ENCODE measurements at regions not wholly inside any gene's neighbourhood (a gene's known extent, or its start where the extent isn't known, plus 50 kb on each side); places are given as distances from the start of the nearest gene placed in this dataset.

GRCh38 chr18:42401131-42401673 is 446.2 kb downstream of the PIK3C3 start:
- H3K9ac ChIP-seq (ENCODE audit: insufficient read length, low read depth): no peak overlapping the region
- no peaks in the 10 kb centered on the region for H3K9me3 ChIP-seq (ENCODE audit: insufficient read depth, low read length)
- TF ChIP-seq YY1 (IDR thresholded peaks at IDR 0.05; ENCODE audit: insufficient read depth, insufficient read length) (no peak), SUZ12 (IDR thresholded peaks at IDR 0.05; ENCODE audit: extremely low read depth, insufficient read depth, insufficient read length) (no peak), ZNF274 (IDR thresholded peaks at IDR 0.05; ENCODE audit: low read depth, low read length) (no peak)
- DNase-seq (ENCODE audit: low read depth, low spot score): no peak
- H3K4me1 ChIP-seq (ENCODE audit: insufficient read depth, insufficient read length): no peaks in the 10 kb centered on the region
- no peak overlapping the region for H3K4me3 ChIP-seq (ENCODE audit: insufficient read length, low read depth)
- H3K27me3 ChIP-seq (ENCODE audit: insufficient read depth, insufficient read length): no peaks in the 10 kb centered on the region
- H3K36me3 ChIP-seq (ENCODE audit: insufficient read depth, insufficient read length, low read length): no peaks in the 10 kb centered on the region

- no peak overlapping the region for H3K9ac ChIP-seq (ENCODE audit: insufficient read length, low read depth)
- DNase-seq (ENCODE audit: low read depth, low spot score): no peak
These were observed 449.1 kb downstream of the PIK3C3 start for GRCh38 chr18:42404151-42404550.

GRCh38 chr18:42409005-42409404 is 454.0 kb downstream of the PIK3C3 start:
- TF ChIP-seq ZNF274 (IDR thresholded peaks at IDR 0.05; ENCODE audit: low read depth, low read length): no peak
- TF ChIP-seq YY1 (IDR thresholded peaks at IDR 0.05; ENCODE audit: insufficient read depth, insufficient read length): no peak
- no peak for TF ChIP-seq SUZ12 (IDR thresholded peaks at IDR 0.05; ENCODE audit: extremely low read depth, insufficient read depth, insufficient read length)
- DNase-seq (ENCODE audit: low read depth, low spot score): no peak
- peaks cover 9% of the 10 kb centered on the region; the same call in 1 of the 2 replicates for H3K9me3 ChIP-seq (ENCODE audit: insufficient read depth, low read length)
- no peaks in the 10 kb centered on the region for H3K4me1 ChIP-seq (ENCODE audit: insufficient read depth, insufficient read length)
- H3K4me3 ChIP-seq (ENCODE audit: insufficient read length, low read depth): no peak overlapping the region
- H3K36me3 ChIP-seq (ENCODE audit: insufficient read depth, insufficient read length, low read length): no peaks in the 10 kb centered on the region
- H3K27me3 ChIP-seq (ENCODE audit: insufficient read depth, insufficient read length): no peaks in the 10 kb centered on the region
- H3K9ac ChIP-seq (ENCODE audit: insufficient read length, low read depth): no peak overlapping the region

More at GRCh38 chr18:42404151-42404550, 449.1 kb downstream of the PIK3C3 start:
- Histone ChIP-seq H3K9me3 (ENCODE audit: insufficient read depth, low read length) (peaks cover 7% of the 10 kb centered on the region; the same call in 1 of the 2 replicates), H3K27me3 (ENCODE audit: insufficient read depth, insufficient read length) (no peaks in the 10 kb centered on the region), H3K4me3 (ENCODE audit: insufficient read length, low read depth) (no peak overlapping the region), H3K36me3 (ENCODE audit: insufficient read depth, insufficient read length, low read length) (no peaks in the 10 kb centered on the region), H3K4me1 (ENCODE audit: insufficient read depth, insufficient read length) (no peaks in the 10 kb centered on the region)
- no peak for TF ChIP-seq ZNF274 (IDR thresholded peaks at IDR 0.05; ENCODE audit: low read depth, low read length)
- no peak for TF ChIP-seq YY1 (IDR thresholded peaks at IDR 0.05; ENCODE audit: insufficient read depth, insufficient read length)
- TF ChIP-seq SUZ12 (IDR thresholded peaks at IDR 0.05; ENCODE audit: extremely low read depth, insufficient read depth, insufficient read length): no peak

DNA sequence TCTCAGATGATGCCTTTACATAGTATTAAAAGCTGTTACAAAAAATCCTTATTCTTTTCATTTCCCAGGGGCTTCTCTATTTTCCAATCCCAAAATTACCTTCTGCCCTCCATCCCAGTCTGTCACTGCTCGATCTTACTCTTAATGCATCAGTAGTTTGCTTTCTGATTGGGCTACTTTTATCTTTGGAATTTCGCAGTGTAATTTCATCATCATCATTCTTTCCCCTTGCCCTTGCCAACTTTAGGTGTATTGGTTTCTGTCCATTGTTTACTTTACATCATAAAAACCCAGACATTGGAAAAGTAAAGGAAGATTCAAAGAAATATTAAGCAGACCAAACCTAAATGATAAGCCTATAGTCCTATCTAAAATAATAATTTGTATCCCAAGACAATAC is 457.2 kb downstream of the PIK3C3 start:
- Histone ChIP-seq H3K36me3 (ENCODE audit: insufficient read depth, insufficient read length, low read length) (no peaks in the 10 kb centered on the region), H3K9ac (ENCODE audit: insufficient read length, low read depth) (no peak overlapping the region), H3K27me3 (ENCODE audit: insufficient read depth, insufficient read length) (no peaks in the 10 kb centered on the region), H3K4me1 (ENCODE audit: insufficient read depth, insufficient read length) (no peaks in the 10 kb centered on the region), H3K4me3 (ENCODE audit: insufficient read length, low read depth) (no peak overlapping the region), H3K9me3 (ENCODE audit: insufficient read depth, low read length) (peaks cover 9% of the 10 kb centered on the region; the same call in 1 of the 2 replicates)
- DNase-seq (ENCODE audit: low read depth, low spot score): no peak
- TF ChIP-seq ZNF274 (IDR thresholded peaks at IDR 0.05; ENCODE audit: low read depth, low read length) (no peak), SUZ12 (IDR thresholded peaks at IDR 0.05; ENCODE audit: extremely low read depth, insufficient read depth, insufficient read length) (no peak), YY1 (IDR thresholded peaks at IDR 0.05; ENCODE audit: insufficient read depth, insufficient read length) (no peak)

GRCh38 chr18:42412896-42413295 is 457.9 kb downstream of the PIK3C3 start:
- no peaks in the 10 kb centered on the region for H3K36me3 ChIP-seq (ENCODE audit: insufficient read depth, insufficient read length, low read length)
- H3K4me3 ChIP-seq (ENCODE audit: insufficient read length, low read depth): no peak overlapping the region
- no peak overlapping the region for H3K9ac ChIP-seq (ENCODE audit: insufficient read length, low read depth)
- no peak for DNase-seq (ENCODE audit: low read depth, low spot score)
- no peaks in the 10 kb centered on the region for H3K27me3 ChIP-seq (ENCODE audit: insufficient read depth, insufficient read length)
- H3K9me3 ChIP-seq (ENCODE audit: insufficient read depth, low read length): peaks cover 9% of the 10 kb centered on the region; the same call in 1 of the 2 replicates
- no peaks in the 10 kb centered on the region for H3K4me1 ChIP-seq (ENCODE audit: insufficient read depth, insufficient read length)
- TF ChIP-seq ZNF274 (IDR thresholded peaks at IDR 0.05; ENCODE audit: low read depth, low read length) (no peak), YY1 (IDR thresholded peaks at IDR 0.05; ENCODE audit: insufficient read depth, insufficient read length) (no peak), SUZ12 (IDR thresholded peaks at IDR 0.05; ENCODE audit: extremely low read depth, insufficient read depth, insufficient read length) (no peak)

GRCh38 chr18:42413870-42414269 is 458.8 kb downstream of the PIK3C3 start:
- Histone ChIP-seq H3K4me1 (ENCODE audit: insufficient read depth, insufficient read length) (no peaks in the 10 kb centered on the region), H3K4me3 (ENCODE audit: insufficient read length, low read depth) (no peak overlapping the region), H3K9me3 (ENCODE audit: insufficient read depth, low read length) (peaks cover 5% of the 10 kb centered on the region; the same call in 1 of the 2 replicates), H3K9ac (ENCODE audit: insufficient read length, low read depth) (no peak overlapping the region), H3K27me3 (ENCODE audit: insufficient read depth, insufficient read length) (no peaks in the 10 kb centered on the region), H3K36me3 (ENCODE audit: insufficient read depth, insufficient read length, low read length) (no peaks in the 10 kb centered on the region)
- TF ChIP-seq YY1 (IDR thresholded peaks at IDR 0.05; ENCODE audit: insufficient read depth, insufficient read length) (no peak), ZNF274 (IDR thresholded peaks at IDR 0.05; ENCODE audit: low read depth, low read length) (no peak), SUZ12 (IDR thresholded peaks at IDR 0.05; ENCODE audit: extremely low read depth, insufficient read depth, insufficient read length) (no peak)
- DNase-seq (ENCODE audit: low read depth, low spot score): no peak

DNA sequence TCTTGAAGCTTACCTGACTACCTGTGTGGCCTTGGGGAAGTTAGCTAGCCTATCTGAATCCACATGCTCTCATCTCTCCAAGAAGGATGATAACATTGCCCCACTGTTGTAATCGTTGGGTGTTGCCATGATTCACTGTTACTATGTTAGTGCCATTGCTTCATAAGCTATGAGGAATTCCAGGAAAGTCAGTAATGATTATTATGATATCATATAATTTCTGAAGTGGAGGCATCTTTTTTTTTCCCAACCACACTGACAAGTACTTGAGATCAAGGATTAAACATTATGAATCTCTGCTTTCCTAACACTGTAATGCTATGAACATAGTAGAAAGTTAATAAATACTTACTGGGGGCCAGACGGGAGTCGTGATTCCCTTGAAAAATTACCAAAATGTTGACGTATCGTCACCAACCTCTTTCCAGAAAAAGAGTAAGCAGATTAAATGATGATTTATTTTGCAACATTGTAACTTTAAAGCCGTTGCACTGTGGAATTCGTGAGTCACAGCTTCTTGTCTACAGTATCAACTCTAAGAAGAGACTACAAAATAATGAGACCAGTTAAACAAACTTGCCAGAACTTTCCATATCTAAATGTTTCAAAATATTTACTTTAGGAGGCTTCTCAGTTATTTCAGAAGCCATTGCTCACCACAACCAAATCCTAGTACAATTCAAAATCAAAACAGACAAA is 459.9 kb downstream of the PIK3C3 start:
- H3K36me3 ChIP-seq (ENCODE audit: insufficient read depth, insufficient read length, low read length): no peaks in the 10 kb centered on the region
- no peaks in the 10 kb centered on the region for H3K4me1 ChIP-seq (ENCODE audit: insufficient read depth, insufficient read length)
- no peak overlapping the region for H3K9ac ChIP-seq (ENCODE audit: insufficient read length, low read depth)
- DNase-seq (ENCODE audit: low read depth, low spot score): no peak
- TF ChIP-seq YY1 (IDR thresholded peaks at IDR 0.05; ENCODE audit: insufficient read depth, insufficient read length) (no peak), ZNF274 (IDR thresholded peaks at IDR 0.05; ENCODE audit: low read depth, low read length) (no peak), SUZ12 (IDR thresholded peaks at IDR 0.05; ENCODE audit: extremely low read depth, insufficient read depth, insufficient read length) (no peak)
- H3K4me3 ChIP-seq (ENCODE audit: insufficient read length, low read depth): no peak overlapping the region
- no peaks in the 10 kb centered on the region for H3K27me3 ChIP-seq (ENCODE audit: insufficient read depth, insufficient read length)
- no peaks in the 10 kb centered on the region; the same call in 1 of the 2 replicates for H3K9me3 ChIP-seq (ENCODE audit: insufficient read depth, low read length)

All from NT2/D1 (cell line).